HCT116 (cell line): ENCODE measurements at regions not wholly inside any gene's neighbourhood (a gene's known extent, or its start where the extent isn't known, plus 50 kb on each side); places are given as distances from the start of the nearest gene placed in this dataset.
"Not testable (repeated sequence)": the region's sequence is repeated elsewhere in the genome, so short reads cannot be mapped to it uniquely, and the experiment has no call there.

Source experiments
- ATF3 ChIP-seq: IDR thresholded peaks from 2 replicates; pipeline ENCODE4 v1.6.1; 2012
- CEBPB ChIP-seq: IDR thresholded peaks from 2 replicates; pipeline ENCODE4 v1.6.1; 2012; ENCODE audit warnings: low read depth
- EZH2 ChIP-seq: fragments of 200-600 bp; sonication (generic); IDR thresholded peaks from 2 replicates; pipeline ENCODE4 v1.6.1; 2017; ENCODE audit warnings: antibody characterized with exemption, mixed run types
- EZH2phosphoT487 ChIP-seq: fragments of 200-600 bp; IDR thresholded peaks from 2 replicates; pipeline ENCODE4 v1.6.1; 2018; ENCODE audit warnings: antibody characterized with exemption, borderline replicate concordance
- FOSL1 ChIP-seq: IDR thresholded peaks from 2 replicates; pipeline ENCODE4 v1.6.1; 2012; ENCODE audit warnings: low read depth
- JUND ChIP-seq: IDR thresholded peaks from 2 replicates; pipeline ENCODE4 v1.6.1; 2012
- POLR2A ChIP-seq: IDR thresholded peaks from 2 replicates; pipeline ENCODE4 v1.7.0; 2011; ENCODE audit warnings: borderline replicate concordance; ENCODE audit not compliant: insufficient read depth, insufficient read length; ENCODE audit errors: extremely low read depth
- POLR2AphosphoS5 ChIP-seq: IDR thresholded peaks from 2 replicates; pipeline ENCODE4 v1.6.1; 2011; ENCODE audit warnings: mild to moderate bottlenecking, low read depth, low read length, moderate library complexity
- SIN3A ChIP-seq: IDR thresholded peaks from 2 replicates; pipeline ENCODE4 v1.6.1; 2012; ENCODE audit warnings: low read depth
- YY1 ChIP-seq: IDR thresholded peaks from 2 replicates; pipeline ENCODE4 v1.6.1; 2011; ENCODE audit warnings: low read length, low read depth, moderate library complexity, mild to moderate bottlenecking; ENCODE audit not compliant: insufficient replicate concordance; ENCODE audit errors: extremely low read depth
- ZNF274 ChIP-seq: fragments of 200-500 bp; sonication (Bioruptor generic); IDR thresholded peaks from 2 replicates; pipeline ENCODE4 v1.6.1; 2014; ENCODE audit warnings: mild to moderate bottlenecking, low read depth, low read length, inconsistent platforms
- TF ChIP-seq, protein P1 (sequence below), 3 experiments: fragments of 200-600 bp in 1 of 3; sonication (generic) in 1 of 3; IDR thresholded peaks in 2 of 3; conservative IDR thresholded peaks in 1 of 3; 2 replicates each; pipeline ENCODE4 v1.5.1; 2012 to 2017; ENCODE audit warnings: low read depth in 2 of 3, low read length in 2 of 3, antibody characterized with exemption in 1 of 3, borderline replicate concordance in 1 of 3, control low read depth in 1 of 3, mild to moderate bottlenecking in 1 of 3, mixed read lengths in 1 of 3, mixed run types in 1 of 3, moderate library complexity in 1 of 3; ENCODE audit not compliant: insufficient read depth in 1 of 3
- TF ChIP-seq, protein P2 (sequence below): IDR thresholded peaks from 2 replicates; pipeline ENCODE4 v1.6.1; 2011; ENCODE audit warnings: mild to moderate bottlenecking, low read length, moderate library complexity; ENCODE audit not compliant: insufficient replicate concordance; ENCODE audit errors: extremely low read depth

- TF ChIP-seq SIN3A, POLR2AphosphoS5, ATF3, EZH2phosphoT487, EZH2, CEBPB, POLR2A, ZNF274, FOSL1, JUND, YY1: not testable (repeated sequence)
- TF ChIP-seq, protein P1, sequence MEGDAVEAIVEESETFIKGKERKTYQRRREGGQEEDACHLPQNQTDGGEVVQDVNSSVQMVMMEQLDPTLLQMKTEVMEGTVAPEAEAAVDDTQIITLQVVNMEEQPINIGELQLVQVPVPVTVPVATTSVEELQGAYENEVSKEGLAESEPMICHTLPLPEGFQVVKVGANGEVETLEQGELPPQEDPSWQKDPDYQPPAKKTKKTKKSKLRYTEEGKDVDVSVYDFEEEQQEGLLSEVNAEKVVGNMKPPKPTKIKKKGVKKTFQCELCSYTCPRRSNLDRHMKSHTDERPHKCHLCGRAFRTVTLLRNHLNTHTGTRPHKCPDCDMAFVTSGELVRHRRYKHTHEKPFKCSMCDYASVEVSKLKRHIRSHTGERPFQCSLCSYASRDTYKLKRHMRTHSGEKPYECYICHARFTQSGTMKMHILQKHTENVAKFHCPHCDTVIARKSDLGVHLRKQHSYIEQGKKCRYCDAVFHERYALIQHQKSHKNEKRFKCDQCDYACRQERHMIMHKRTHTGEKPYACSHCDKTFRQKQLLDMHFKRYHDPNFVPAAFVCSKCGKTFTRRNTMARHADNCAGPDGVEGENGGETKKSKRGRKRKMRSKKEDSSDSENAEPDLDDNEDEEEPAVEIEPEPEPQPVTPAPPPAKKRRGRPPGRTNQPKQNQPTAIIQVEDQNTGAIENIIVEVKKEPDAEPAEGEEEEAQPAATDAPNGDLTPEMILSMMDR (IDR thresholded peaks at IDR 0.05 in 2 of 3, conservative IDR thresholded peaks at IDR 0.05 in 1 of 3; ENCODE audit: borderline replicate concordance in 1 of 3, insufficient read depth in 1 of 3, low read depth in 2 of 3, low read length in 2 of 3), result not testable (repeated sequence)
- TF ChIP-seq, protein P2, sequence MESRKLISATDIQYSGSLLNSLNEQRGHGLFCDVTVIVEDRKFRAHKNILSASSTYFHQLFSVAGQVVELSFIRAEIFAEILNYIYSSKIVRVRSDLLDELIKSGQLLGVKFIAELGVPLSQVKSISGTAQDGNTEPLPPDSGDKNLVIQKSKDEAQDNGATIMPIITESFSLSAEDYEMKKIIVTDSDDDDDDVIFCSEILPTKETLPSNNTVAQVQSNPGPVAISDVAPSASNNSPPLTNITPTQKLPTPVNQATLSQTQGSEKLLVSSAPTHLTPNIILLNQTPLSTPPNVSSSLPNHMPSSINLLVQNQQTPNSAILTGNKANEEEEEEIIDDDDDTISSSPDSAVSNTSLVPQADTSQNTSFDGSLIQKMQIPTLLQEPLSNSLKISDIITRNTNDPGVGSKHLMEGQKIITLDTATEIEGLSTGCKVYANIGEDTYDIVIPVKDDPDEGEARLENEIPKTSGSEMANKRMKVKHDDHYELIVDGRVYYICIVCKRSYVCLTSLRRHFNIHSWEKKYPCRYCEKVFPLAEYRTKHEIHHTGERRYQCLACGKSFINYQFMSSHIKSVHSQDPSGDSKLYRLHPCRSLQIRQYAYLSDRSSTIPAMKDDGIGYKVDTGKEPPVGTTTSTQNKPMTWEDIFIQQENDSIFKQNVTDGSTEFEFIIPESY, result not testable (repeated sequence)
These were observed 322.7 kb upstream of the TNRC6C start for GRCh38 chr17:77635785-77636184.
